GM21526 (cell line): ENCODE measurements at regions not wholly inside any gene's neighbourhood (a gene's known extent, or its start where the extent isn't known, plus 50 kb on each side); places are given as distances from the start of the nearest gene placed in this dataset.
"Not testable (repeated sequence)": the region's sequence is repeated elsewhere in the genome, so short reads cannot be mapped to it uniquely, and the experiment has no call there.

Experiments
- ATAC-seq: cut with Tn5 transposase; IDR thresholded peaks from one replicate; pipeline ENCODE4 v1.9.1; 2021; ENCODE audit warnings: moderate library complexity; ENCODE audit not compliant: unreplicated experiment, low FRiP score

- no peak for ATAC-seq
Measured at GRCh38 chr10:57624856-57625592, 642.7 kb downstream of the IPMK start.

DNA sequence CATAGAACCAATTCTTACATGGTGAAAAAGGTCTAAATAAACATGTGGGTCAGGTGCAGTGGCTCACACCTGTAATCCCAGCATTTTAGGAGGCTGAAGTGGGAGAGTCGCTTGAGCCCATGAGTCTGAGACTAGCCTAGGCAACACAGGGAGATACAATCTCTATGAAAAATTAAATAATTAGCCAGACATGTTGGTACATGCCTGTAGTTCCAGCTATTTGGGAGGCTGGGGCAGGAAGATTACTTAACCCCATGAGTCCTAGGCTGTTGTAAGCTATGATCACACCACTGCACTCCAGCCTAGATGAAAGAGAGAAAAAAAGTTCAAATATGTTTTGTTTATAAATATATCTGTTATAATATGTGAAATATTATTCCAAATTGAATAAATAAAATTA lies 643.6 kb downstream of the IPMK start:
- ATAC-seq, result no peak

DNA sequence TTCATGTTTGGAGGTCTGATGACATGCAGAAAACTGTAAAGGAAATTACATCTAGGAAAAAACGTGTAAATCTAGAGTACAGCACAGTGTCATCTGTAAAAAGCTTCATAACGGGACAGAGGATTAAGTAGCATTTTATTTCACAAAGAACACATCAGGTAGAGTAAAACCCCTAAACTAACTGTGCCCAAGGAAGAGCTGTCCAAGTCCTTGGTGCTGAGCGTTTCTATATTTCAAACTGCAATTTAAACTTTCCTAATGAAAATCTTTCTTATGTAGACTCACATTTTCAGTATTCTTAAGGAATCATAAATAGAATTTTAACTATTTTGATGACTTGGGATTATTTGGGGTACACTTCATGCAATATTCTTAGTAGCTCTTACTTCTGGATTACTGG lies 646.2 kb downstream of the IPMK start:
- no peak for ATAC-seq

GRCh38 chr10:57605948-57606485 lies 661.7 kb downstream of the IPMK start:
- no peak for ATAC-seq

DNA sequence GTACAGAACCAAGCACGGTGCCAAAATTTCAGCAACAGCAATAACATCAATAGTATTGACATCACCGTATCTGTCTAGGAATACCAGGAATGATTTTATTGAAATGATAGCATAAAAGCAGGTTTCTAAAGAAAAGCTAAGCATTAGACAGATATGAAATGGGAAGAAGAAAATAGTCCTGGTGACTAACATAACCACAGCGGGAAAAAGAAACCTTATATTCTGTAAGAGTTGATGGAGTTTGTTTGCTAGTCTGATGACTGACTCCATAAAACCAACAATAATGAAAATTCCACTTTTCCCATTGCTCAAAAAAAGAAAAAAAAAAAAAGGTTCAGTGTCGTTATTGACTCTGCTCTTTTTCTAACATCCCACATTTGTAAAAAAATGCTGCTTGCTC lies 668.3 kb downstream of the IPMK start:
- no peak for ATAC-seq

DNA sequence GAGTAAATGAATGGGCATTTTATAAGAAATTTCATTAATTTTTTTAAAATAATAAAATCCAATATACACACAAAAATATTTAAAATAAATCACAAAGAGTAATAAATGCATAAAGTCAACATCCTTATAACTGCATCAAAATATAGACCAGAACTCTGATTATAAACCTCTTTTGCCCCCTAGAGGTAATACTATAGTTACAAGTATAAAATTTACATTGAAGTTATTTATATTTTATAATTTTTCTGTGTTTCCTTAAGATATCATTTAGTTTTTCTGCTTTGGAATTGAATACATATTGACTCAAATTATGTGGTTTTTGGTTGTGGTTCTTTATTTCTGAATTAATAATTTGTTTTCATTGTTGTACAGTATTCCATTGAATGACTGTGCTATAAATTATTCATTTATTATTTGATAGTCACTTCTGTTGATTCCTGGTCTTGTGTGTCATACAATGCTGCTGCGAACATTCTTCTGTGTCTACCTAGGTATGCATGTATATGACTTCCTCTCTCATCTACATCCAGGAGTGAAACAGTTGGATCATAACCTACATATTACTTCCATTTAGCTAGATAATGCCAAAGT lies 673.6 kb downstream of the IPMK start:
- ATAC-seq, result no peak

GRCh38 chr10:57579926-57580325 lies 687.8 kb downstream of the IPMK start:
- ATAC-seq, result no peak

GRCh38 chr10:57562211-57562610 lies 705.5 kb downstream of the IPMK start:
- no peak for ATAC-seq

- ATAC-seq, result not testable (repeated sequence)
Measured at GRCh38 chr10:57551774-57552173, 715.9 kb downstream of the IPMK start.

DNA sequence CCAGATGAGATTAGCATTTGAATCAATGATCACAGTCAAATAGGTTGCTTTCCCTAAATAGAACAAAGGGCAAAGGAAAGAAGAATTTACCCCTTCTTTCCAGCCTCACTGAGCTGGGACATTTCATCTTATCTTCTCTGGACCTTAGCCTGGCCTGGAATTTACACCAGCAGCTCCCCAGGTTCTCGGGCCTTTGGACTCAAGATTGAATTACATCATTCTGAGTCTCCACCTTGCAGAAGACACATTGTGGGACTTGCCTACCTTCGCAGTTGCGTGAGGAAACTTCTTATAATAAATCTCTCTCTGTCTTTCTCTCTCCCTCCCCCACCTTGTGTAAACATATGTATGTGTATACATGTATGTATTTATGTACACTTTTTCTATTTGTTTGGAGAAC lies 732.4 kb downstream of the IPMK start:
- no peak for ATAC-seq

DNA sequence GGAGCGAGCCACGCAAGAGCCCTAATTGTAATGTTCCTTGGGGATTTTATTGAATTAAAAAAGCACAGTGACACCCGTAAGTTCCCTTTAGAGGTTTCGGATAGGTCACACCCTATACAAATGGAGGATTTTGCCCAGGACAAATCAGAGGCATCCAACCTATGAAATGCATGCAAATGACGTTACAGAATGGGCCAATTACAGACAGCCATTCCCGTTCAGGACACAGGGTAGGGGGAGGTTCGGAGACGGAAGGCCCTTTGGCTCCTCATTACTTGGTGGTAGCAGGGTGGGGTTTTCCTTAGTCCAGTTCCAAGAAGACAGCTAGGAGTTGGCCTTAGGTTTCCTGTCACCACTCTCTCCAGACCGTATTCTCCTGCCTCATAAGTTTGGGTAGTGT lies 754.1 kb downstream of the IPMK start:
- ATAC-seq, result no peak

- ATAC-seq, result no peak
Measured at GRCh38 chr10:57507788-57508187, 759.9 kb downstream of the IPMK start.

- ATAC-seq, result no peak
Measured at GRCh38 chr10:57506414-57507094, 761.1 kb downstream of the IPMK start.

DNA sequence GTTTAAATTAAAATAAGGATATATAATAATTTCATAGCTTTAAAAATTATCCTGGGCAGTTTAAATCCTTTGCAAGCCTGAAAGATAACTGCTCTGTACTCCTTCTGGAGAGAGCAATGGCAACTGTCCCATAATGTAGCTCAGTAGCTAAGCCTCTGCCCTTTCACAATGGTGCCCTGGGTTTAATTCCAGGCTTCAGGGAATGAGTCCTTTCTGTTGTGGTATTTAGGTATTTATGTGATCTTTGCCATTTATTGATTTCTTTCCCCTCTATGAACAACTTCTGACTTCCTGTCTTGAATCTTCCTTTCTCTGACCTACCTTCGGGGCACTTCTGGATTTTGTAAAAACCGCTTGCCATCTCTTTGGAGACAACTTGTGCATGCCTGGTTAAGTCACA lies 773.2 kb downstream of the IPMK start:
- no peak for ATAC-seq

DNA sequence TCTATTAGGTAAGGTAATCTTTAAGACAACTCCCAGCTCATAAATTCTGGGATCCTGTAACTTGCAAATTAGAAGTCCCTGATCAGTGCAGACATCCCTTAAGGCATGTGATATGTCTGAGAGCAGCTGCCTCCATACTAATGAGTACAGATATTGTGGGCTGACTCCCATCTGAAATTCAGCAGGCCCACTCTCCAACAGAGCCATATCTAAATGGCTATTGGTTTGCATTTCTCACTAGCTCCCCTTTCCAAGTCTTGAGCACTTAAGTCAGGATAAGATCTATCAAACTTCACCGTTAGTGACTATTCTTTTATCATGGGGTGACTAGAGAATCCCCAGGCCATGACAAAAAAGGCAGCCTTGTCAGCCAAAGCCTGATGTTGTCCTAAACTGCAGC lies 785.4 kb downstream of the IPMK start:
- ATAC-seq, result no peak

GRCh38 chr10:57472823-57473619 lies 794.7 kb downstream of the IPMK start:
- ATAC-seq, result no peak

DNA sequence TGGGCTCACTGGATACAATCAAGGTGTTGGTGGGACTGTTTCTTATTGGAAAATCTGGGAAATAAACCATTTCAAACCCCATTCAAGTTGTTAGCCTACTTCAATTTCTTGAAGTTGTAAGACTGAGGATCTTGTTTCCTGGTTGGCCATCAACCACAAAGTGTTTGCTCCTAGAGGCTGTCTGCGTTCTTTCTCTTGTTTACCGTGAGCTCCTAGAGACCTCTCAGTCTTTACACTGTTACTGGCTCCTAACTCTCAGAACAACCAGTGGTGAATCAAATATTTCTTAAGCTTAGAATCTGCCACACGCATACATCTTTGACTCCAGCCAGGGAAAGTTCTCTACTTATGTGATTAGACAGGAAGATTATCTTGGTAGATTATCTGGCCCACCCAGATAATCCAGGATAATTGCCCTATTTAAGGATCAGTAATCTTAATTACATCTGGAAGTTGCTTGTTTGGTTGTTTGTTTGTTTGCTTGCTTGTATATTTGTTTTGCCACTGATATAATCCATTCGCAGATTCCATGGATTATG lies 798.7 kb downstream of the IPMK start:
- ATAC-seq, result no peak

DNA sequence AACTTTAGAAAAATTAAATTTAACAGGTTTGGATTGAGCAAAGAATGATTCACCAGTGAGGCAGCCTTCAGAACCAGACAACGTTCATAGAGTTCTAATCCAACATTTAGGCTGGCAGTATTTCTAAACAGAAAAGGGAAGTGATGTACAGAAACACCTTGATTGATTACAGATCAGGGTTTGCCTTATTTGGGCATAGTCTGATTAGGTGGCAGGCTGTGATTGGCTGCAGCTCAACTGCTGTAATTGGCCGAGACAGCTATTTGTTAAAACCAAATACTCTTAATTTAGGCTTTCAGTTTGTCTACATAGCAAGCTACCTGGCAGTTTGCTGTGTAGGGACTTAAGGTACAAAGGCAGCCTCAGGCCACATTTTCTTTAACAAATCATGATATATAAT lies 802.5 kb downstream of the IPMK start:
- no peak for ATAC-seq

DNA sequence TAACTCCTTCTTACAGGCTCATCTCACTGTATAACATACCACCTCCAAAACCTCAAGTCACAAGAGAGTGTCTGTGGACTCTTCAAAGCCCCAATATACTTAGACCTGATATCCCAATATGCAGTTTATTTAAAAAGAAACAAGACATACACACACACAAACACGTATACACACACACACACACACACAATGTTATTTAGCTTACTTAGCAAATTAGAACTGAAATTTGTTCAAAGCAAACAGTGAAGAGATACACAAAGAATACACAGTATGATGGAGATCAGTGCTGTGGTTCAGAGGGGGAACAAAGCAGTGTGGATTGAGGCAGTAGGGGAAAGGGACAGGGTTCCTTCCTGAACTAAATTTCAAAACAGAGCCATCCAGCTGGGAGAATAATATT lies 807.2 kb downstream of the IPMK start:
- ATAC-seq, result no peak

DNA sequence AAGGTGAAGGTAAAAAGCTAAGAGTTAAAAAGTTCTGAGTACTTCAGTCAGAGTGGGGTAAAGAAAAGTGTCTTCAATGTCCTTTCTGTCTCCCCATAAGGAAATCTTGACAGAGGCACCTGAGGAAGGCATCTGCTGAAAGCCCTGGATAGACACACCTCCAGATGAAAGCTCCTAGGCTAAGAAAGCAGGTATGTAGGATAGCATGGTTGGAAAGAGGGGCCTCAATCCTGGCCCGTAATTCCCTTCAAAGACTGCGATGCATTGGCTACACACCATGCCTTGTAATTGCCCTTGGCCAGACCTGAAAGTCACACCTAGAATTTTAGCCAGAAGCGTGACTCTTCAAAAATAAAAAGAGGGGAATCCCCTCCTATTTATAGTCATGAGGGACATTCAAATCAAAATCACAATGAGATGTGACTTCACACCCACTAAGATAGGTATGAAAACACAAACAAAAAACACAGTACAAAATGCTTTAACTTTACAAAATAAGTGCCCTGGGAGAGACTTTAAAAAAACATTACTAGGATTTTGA lies 809.7 kb downstream of the IPMK start:
- no peak for ATAC-seq
